GM21723 (cell line): ENCODE measurements at regions not wholly inside any gene's neighbourhood (a gene's known extent, or its start where the extent isn't known, plus 50 kb on each side); places are given as distances from the start of the nearest gene placed in this dataset.

Experiments
- ATAC-seq: cut with Tn5 transposase; IDR thresholded peaks from one replicate; pipeline ENCODE4 v1.9.1; 2021; ENCODE audit warnings: mild to moderate bottlenecking, moderate library complexity; ENCODE audit not compliant: unreplicated experiment

GRCh38 chr1:208510192-208510952 is 266.2 kb upstream of the PLXNA2 start:
- ATAC-seq: no peak

GRCh38 chr1:208511242-208511860 is 267.2 kb upstream of the PLXNA2 start:
- no peak for ATAC-seq

- no peak for ATAC-seq
Observed at GRCh38 chr1:208513799-208514198, 269.6 kb upstream of the PLXNA2 start.

GRCh38 chr1:208515129-208515528 is 270.9 kb upstream of the PLXNA2 start:
- ATAC-seq: no peak

GRCh38 chr1:208516780-208517179 is 272.6 kb upstream of the PLXNA2 start:
- no peak for ATAC-seq

- no peak for ATAC-seq
Observed at GRCh38 chr1:208520438-208521099, 276.4 kb upstream of the PLXNA2 start.

GRCh38 chr1:208521534-208521933 is 277.4 kb upstream of the PLXNA2 start:
- ATAC-seq: no peak

GRCh38 chr1:208523007-208523406 is 278.8 kb upstream of the PLXNA2 start:
- ATAC-seq: no peak

- ATAC-seq: no peak
Observed at GRCh38 chr1:208524376-208524775, 280.2 kb upstream of the PLXNA2 start.

- ATAC-seq: no peak
Observed at GRCh38 chr1:208524925-208525324, 280.7 kb upstream of the PLXNA2 start.

- no peak for ATAC-seq
Observed at GRCh38 chr1:208525417-208525816, 281.2 kb upstream of the PLXNA2 start.

- no peak for ATAC-seq
Observed at GRCh38 chr1:208526613-208527125, 282.5 kb upstream of the PLXNA2 start.

- no peak for ATAC-seq
Observed at GRCh38 chr1:208527156-208527555, 283.0 kb upstream of the PLXNA2 start.

GRCh38 chr1:208528578-208529240 is 284.5 kb upstream of the PLXNA2 start:
- no peak for ATAC-seq

- no peak for ATAC-seq
Observed at GRCh38 chr1:208531003-208531750, 287.0 kb upstream of the PLXNA2 start.

- ATAC-seq: no peak
Observed at GRCh38 chr1:208533746-208534598, 289.8 kb upstream of the PLXNA2 start.

GRCh38 chr1:208534599-208534897 is 290.4 kb upstream of the PLXNA2 start:
- no peak for ATAC-seq

- no peak for ATAC-seq
Observed at GRCh38 chr1:208534979-208535378, 290.8 kb upstream of the PLXNA2 start.

GRCh38 chr1:208535511-208535910 is 291.3 kb upstream of the PLXNA2 start:
- ATAC-seq: no peak

GRCh38 chr1:208536212-208536611 is 292.0 kb upstream of the PLXNA2 start:
- no peak for ATAC-seq
